ENCODE measurements at regions not wholly inside any gene's neighbourhood (a gene's known extent, or its start where the extent isn't known, plus 50 kb on each side); places are given as distances from the start of the nearest gene placed in this dataset.

DNA sequence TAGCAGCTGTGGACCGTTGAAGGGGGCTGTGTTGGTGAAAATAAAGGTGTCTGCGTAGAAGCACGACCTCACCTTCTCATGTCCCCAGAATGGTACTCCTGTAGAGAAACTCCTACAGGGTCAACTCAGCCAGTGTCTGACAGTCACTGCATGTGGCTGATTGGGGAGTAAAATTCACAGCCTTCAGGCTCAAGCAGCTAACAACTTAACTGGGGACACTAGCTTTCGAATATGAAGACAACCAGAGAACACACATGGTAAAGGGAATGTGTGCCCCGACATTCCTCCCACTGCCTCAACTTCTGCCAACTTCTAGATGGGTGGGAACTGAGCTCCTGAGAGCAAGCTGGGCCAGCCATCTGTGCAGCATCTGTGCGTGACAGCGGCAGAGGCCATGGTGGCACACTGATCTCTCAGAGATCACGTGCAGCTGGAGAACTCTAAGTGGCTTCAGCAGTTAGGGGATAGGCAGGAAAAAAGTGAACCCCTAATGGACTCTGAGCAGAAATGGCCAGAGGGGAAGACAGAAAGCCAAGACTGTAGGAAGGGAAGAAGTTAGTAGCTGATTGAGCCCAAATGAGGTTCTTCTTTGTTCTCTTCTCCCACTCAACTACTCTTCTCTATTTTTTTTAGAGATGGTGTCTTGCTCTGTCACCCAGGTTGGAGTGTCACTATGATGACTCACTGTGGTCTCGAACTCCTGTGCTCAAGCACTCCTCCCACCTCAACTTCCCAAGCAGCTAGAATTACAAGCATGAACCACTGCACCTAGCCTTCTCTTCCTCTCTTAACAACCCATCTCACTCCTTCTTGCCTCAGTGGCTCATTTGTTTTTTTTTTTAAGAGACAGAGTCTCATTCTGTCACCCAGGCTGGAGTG, 280.8 kb downstream of the ZEB1 start (continued):
- TF ChIP-seq MAFK (IDR thresholded peaks at IDR 0.05; ENCODE audit: low read depth, low read length) = no peak

DNA sequence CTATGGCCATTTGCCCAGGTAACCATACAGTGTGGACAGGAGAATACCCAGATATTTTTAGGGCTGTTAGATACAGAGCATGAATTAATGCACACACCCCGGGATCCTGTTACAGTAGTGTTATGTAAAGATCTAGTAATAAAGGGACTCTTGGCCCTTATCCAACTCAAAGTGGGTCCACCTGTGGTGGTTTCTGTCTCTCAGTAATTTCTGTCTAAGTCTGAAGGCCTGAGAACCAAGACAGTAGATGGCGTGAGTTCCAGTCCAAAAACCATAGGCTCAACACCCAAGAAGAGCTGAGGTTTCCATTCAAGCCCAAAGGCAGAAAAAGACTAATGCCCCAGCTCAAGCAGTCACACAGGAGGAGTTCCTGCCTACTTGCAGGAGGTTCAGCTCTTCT, 277.7 kb downstream of the ZEB1 start:
- H2BK15ac ChIP-seq (ENCODE audit: low read depth, low read length) = no peak overlapping the region
- no peaks in the 10 kb centered on the region for H3K36me3 ChIP-seq (ENCODE audit: control insufficient read depth, insufficient read depth, low read length)
- peaks cover 2% of the 10 kb centered on the region for H3K9me3 ChIP-seq (ENCODE audit: control insufficient read depth, insufficient read depth, low read length)
- TF ChIP-seq NFE2L2 (IDR thresholded peaks at IDR 0.05; ENCODE audit: low read depth, low read length) = no peak
- TF ChIP-seq RCOR1 (IDR thresholded peaks at IDR 0.05; ENCODE audit: insufficient replicate concordance, low read length) = no peak
- TF ChIP-seq CHD1 (IDR thresholded peaks at IDR 0.05; ENCODE audit: low read depth, low read length) = no peak
- TF ChIP-seq CTCF (conservative IDR thresholded peaks at IDR 0.05; ENCODE audit: low read depth, low read length) = no peak
- no peaks in the 10 kb centered on the region for H3K27me3 ChIP-seq (ENCODE audit: control insufficient read depth, insufficient read depth, low read length)
- no peak overlapping the region for H3K23ac ChIP-seq (ENCODE audit: low read depth, low read length)
- no peak overlapping the region for H3K56ac ChIP-seq (ENCODE audit: extremely low read depth, insufficient read depth, low read length)
- no peak overlapping the region for H4K91ac ChIP-seq (ENCODE audit: insufficient read depth, low read depth, low read length)
- H3K79me1 ChIP-seq (ENCODE audit: low read depth in 1 of 2, low read length in 2 of 2) = no peaks in the 10 kb centered on the region
- dilution Hi-C loops (cut with HindIII; ENCODE audit: low sequenced_read_pairs, unreplicated experiment) (no loop called here), intact Hi-C loops (cut with micrococcal nuclease) (no loop called here), in situ Hi-C loops (cut with MboI; ENCODE audit: low sequenced_read_pairs) (no loop called here)
- DNase-seq (no peak), ATAC-seq (ENCODE audit: low read depth) (no peak)
- no peak overlapping the region for H3K14ac ChIP-seq (replicated peaks; ENCODE audit: low read depth, low read length)
- H2AK5ac ChIP-seq (ENCODE audit: low read depth, low read length) = no peak overlapping the region
- no TSS peak for BruUV-seq (replicated peaks)
- no peak overlapping the region for H3K9ac ChIP-seq (ENCODE audit: low read depth, low read length)
- no peaks in the 10 kb centered on the region for H3K9me1 ChIP-seq (ENCODE audit: insufficient read depth, low read length)
- no peak overlapping the region for H2AK9ac ChIP-seq (replicated peaks; ENCODE audit: low read depth, low read length, poor library complexity)
- ChIA-PET POLR2A (ENCODE audit: unreplicated experiment) (no interaction called here), CTCF (interaction anchor here (0.9 kb wide), 1 partner anchor 101 kb away, joined by 3 read pairs; no protein-coding TSS in a partner anchor)
- H2BK20ac ChIP-seq (ENCODE audit: low read depth, low read length) = no peak overlapping the region
- H2AFZ ChIP-seq (replicated peaks; ENCODE audit: low read length, poor library complexity) = no peak overlapping the region
- 83% methylated on average over 1 of the region's 2 CpGs; no CpG with 5 or more reads in 1 of the 2 experiments for WGBS, 2 experiments (ENCODE audit: extremely low coverage in 2 of 2, insufficient read length in 1 of 2)
- no peaks in the 10 kb centered on the region for H4K20me1 ChIP-seq (ENCODE audit: insufficient read depth, low read length)
- H2BK120ac ChIP-seq (ENCODE audit: low read depth, low read length) = no peak overlapping the region
- H4K8ac ChIP-seq (ENCODE audit: low read depth in 2 of 2, low read length in 2 of 2) = no peak overlapping the region
- no peak overlapping the region for H3K27ac ChIP-seq (ENCODE audit: insufficient read depth, low read length)
- H3K4me1 ChIP-seq (ENCODE audit: control insufficient read depth, insufficient read depth, low read length) = no peaks in the 10 kb centered on the region
- no peak overlapping the region for H2BK5ac ChIP-seq (ENCODE audit: low read depth, low read length, poor library complexity, severe bottlenecking)
- no peak overlapping the region for H3K4ac ChIP-seq (ENCODE audit: low read depth, low read length)
- H3K4me2 ChIP-seq (ENCODE audit: low read depth, low read length) = no peak overlapping the region
- no peak overlapping the region for H3K18ac ChIP-seq (ENCODE audit: low read depth, low read length)
- no peak overlapping the region for H4K5ac ChIP-seq (ENCODE audit: low read depth, low read length)
- no peak overlapping the region for H3K4me3 ChIP-seq (ENCODE audit: insufficient read depth, low read depth, low read length)
